HG03108 (cell line): ENCODE measurements at regions not wholly inside any gene's neighbourhood (a gene's known extent, or its start where the extent isn't known, plus 50 kb on each side); places are given as distances from the start of the nearest gene placed in this dataset.
A peak's percentile ranks its signal among the peaks of the same experiment; 100 is the strongest.
"Not testable (repeated sequence)": the region's sequence is repeated elsewhere in the genome, so short reads cannot be mapped to it uniquely, and the experiment has no call there.

Source experiments
- ATAC-seq: cut with Tn5 transposase; IDR thresholded peaks from one replicate; pipeline ENCODE4 v1.9.1; 2021; ENCODE audit warnings: moderate library complexity; ENCODE audit not compliant: unreplicated experiment

GRCh38 chr11:13134886-13135285, 125.8 kb downstream of the RASSF10 start:
- no peak for ATAC-seq

DNA sequence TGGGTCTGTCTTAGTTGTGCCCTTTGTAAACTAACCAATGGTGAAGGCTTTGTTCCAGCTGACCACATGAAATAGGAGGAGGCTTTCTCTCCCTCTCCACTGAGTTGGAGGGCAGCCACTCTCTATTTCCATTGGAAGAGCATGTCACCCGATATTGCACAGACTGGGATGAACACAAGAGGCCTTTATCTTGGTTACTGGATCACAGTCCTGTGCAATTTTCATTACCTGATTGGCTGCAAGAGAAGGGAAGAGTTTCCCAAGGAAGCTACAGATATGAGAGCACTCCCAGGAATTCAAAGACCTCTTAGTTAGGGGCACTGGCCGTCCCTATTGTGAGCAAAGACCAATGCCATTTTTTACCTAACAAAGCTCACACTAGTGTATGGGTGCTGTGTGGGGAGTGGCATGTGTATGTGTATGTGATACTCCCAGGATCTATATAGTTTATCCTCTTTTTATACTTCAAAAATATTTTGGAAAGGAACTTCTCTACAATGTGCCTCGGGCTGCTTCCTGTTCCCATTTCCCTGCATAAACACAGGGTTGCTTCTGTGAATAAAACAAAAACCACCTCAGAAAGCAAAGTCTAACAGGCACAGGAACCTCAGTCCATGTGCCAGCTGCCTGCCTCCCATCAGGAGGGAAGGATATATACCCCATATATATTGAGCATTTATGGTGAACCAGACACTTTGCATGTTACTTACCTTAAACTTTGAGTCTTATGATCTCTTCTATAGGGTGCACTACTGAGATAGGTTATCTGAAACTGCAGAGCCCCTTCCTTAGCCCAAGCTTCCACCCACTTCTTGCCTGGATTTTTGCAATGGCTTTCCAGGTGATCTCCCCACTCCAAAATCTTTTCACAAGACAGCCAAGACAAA, 126.5 kb downstream of the RASSF10 start:
- ATAC-seq: no peak

DNA sequence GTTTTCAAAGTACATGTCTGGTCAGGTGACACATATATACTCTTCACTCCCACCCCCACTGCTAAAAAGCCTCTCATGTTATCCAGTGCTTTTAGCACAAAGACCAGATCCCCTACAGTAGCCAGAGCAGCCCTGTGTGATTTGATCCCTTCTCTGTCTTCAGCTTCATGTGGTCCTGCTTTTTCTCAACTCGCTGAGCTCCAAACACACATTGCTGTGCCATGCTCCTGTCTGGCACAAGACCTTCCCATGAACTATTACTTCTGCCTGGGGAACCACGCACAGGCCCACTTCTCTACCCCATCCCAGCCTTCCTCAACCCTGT, 127.1 kb downstream of the RASSF10 start:
- ATAC-seq: no peak

GRCh38 chr11:13137844-13138301, 128.8 kb downstream of the RASSF10 start:
- no peak for ATAC-seq

DNA sequence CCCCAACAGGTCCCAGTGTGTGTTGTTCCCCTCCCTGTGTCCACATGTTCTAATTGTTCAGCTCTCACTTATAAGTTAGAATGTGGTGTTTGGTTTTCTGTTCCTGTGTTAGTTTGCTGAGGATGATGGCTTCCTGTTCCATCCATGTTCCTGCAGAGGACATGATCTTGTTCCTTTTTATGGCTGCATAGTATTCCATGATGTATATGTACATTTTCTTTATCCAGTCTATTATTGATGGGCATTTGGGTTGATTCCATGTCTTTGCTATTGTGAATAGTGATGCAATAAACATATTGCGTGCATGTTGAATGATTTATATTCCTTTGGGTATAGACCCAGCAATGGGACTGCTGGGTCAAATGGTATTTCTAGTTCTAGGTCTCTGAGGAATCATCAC, 130.0 kb downstream of the RASSF10 start:
- not testable (repeated sequence) for ATAC-seq

DNA sequence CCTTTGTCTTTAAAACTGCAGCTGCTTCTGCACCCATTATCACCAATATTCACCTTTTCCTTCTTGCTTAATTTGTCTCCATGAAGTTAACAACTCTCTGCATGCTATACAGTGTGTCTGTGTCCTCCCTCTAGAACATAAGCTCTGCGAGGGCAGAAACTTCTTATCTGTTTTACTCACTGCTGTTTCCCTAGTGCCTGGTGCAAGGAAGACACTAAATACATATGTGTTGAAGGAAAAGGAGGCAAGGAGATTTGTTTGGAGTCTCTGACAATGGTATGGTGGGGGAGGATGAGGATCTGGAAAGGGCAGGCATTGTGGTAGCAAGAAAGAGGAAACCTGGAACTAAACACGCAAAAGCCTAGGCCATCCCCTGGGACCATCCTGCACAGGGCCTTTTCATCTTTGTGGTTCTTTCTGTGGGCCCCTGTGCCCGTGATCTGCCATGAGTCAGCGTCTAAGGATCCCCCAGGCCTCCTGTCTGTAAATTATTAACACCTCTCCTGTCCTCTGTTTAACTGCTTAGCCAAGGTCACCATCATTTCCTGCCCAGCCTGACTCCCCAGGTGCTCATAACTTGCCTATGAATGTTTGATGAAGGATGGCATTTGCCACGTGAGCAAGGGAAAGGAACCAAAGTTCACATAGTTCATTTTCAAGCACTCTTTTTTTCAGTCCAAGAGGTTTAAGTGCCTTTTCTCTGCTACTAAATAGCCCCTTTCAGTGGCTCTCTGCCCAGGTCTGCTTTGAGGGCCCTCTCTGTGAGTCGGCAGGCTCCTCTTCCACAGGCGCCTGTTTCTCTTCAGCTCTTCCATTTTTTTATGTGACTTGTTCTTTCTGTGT, 131.1 kb downstream of the RASSF10 start:
- peak; percentile 97 for ATAC-seq

DNA sequence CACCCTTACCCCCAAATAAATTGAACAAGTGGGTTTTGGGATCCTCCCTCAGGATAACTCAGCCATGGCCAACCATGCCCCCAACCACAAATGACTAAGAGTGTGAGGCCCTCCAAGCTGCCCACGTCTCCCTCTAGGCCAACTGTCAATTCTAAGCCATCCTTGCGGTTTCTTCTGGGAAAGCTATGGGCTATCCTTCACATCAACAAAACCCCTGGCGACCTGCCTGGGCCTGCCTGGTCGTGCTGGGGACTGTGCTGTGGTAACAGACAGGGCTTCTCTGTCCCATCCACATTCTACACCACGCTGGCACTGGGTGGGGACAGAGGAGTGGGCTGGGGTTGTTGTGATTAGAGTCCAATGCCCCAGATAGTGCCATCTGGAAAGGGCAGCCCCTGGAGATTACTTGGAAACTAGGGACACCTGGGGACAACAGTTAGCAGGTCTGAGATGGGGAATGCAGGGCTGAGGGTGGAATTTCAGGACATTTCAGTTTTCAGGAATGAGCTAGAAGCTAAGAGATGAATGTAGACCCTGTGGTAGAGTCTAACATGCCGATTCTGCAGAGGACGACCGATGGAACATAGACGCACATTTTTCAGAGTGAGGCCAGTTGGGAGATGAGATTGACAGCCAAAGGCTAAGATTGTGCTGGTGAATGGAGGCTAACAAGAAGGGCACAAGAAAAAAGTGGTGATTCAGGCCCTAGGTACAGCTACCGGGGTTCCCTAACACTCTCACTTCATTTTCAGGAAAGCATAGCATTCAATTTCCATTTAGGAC, 131.9 kb downstream of the RASSF10 start:
- ATAC-seq: no peak

DNA sequence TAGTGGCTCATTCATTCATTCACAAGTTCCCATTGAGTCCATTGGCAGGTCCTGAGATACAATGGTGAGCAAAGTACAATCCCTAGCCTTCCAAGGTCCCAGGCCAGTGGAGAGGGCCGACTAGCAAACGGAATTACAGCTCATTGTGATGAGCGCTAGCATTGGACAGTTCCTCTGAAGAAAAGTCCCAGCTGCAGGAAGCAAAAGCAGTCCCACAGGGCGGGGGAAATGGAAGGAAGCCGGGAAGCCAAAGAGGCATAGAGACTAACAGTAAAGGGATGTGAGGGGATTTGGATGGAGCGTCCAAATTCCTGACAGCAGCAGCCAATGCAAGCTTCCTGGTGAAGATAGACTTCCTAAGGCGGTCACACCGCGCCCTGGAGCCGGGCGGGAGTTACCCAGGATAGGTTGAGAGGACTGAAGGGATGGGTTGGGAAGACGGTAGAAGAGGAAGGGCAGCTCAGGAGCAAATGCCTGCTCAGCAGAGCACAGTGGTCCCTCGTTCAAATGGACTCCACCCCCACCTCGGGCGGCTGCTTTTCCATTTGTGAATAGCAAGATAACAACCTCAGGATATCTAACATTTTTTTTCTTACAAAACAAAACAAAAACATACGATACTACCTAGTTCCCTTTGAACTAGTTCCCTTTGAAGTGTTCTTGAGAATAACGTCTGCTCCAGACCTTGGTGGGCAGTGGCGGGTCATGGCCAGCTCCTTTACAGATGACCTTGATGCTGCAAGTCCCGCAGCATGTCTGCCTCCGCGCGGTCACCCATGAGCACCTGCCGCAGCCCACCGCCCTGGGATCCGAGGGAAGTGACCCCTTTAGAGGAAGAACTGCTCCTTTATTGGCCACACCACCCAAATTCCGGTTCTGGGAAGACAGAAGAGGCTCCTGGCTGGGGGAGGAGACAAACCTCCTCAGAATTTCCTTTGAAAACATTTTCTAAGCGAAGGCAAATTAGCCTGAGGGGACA, 132.9 kb downstream of the RASSF10 start:
- ATAC-seq: no peak

DNA sequence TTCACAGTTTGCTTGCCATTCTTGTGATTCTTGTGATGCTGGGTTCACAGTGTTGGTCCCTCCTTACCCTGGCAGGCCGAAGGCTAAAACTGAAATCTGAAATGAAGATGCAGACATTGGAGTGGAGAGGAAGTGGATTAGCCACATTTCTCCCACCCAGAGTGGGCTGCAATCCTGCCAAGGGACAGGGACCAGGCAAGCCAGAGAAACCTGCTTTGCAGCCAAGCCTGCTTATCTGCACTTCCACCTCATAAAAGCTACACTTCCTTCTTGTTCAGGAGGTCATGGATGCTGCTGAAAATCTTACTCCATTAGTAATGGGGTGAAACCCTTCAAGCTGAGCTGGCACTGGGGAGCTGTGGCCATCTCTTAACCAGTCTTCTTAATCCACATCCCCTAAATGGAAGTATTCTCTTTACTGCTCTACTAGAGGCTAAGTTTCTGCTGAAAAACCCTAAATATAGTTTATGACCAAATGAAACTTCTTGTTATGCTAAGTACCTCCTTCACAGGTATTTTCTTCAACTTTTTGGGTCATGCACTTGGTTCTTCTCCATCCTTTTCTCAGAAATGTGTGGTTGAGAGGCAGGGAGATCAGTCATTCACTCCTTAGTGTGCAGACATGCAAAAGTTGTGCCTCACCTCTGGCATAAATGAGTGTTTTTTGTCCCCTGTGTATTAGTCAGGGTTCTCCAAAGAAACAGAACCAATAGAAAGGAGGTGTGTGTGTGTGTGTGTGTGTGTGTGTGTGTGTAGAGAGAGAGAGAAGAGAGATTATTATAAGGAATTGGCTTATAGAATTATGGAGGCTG, 133.9 kb upstream of the BMAL1 start:
- ATAC-seq: no peak

- no peak for ATAC-seq
Measured at GRCh38 chr11:13145461-13145860, 132.1 kb upstream of the BMAL1 start.

- no peak for ATAC-seq
Measured at GRCh38 chr11:13149991-13150390, 127.6 kb upstream of the BMAL1 start.

- no peak for ATAC-seq
Measured at GRCh38 chr11:13150487-13150886, 127.1 kb upstream of the BMAL1 start.

- ATAC-seq: no peak
Measured at GRCh38 chr11:13152264-13152663, 125.3 kb upstream of the BMAL1 start.

GRCh38 chr11:13152736-13153541, 124.7 kb upstream of the BMAL1 start:
- ATAC-seq: no peak

GRCh38 chr11:13154374-13154773, 123.2 kb upstream of the BMAL1 start:
- ATAC-seq: not testable (repeated sequence)

GRCh38 chr11:13160346-13160745, 117.2 kb upstream of the BMAL1 start:
- ATAC-seq: no peak

DNA sequence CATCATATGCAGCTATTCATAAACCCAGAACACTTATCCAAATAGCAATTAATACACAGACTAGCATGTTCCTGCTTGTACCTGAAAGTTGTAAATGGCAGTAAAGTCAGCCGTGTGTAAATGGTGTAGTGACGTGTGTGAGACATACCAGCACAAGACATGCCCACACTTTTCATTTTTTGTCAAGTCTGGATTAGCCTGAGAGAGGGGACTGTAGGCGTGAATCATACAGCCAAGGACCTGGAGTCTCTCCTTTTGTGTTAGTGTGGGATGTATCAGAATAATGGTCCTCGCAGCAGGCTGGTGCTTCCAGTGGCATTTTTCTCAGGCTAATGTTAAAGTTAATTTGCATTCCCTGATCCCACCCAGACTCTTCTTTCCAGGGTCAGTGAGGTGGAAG, 116.8 kb upstream of the BMAL1 start:
- ATAC-seq: no peak

GRCh38 chr11:13163158-13163557, 114.4 kb upstream of the BMAL1 start:
- no peak for ATAC-seq
